K562 (cell line): ENCODE measurements at regions not wholly inside any gene's neighbourhood (a gene's known extent, or its start where the extent isn't known, plus 50 kb on each side); places are given as distances from the start of the nearest gene placed in this dataset.

ENCODE experiments used
- ATAC-seq: fragments of 200-7000 bp; cut with Tn5 transposase; 3 replicates; pipeline ENCODE4 v1.9.1; 2020; ENCODE audit warnings: moderate library complexity
- BruUV-seq: library from RNA; stranded (reverse); fragments of 400-500 nt; replicated peaks from 2 replicates; lab custom pipeline; 2021; lab: Mats Ljungman, UMichigan
- CTCF ChIA-PET: fragments of 300-600 bp; formaldehyde crosslinking; extraction: SDS; loops from one replicate; lab custom pipeline; 2021; ENCODE audit warnings: low intra/inter-chr PET ratio; lab: Yijun Ruan, JAX
- POLR2A ChIA-PET: fragments of 300-600, 350-650 bp; sonication (Branson Sonifier 250); formaldehyde crosslinking; extraction: SDS; loops from one replicate; lab custom pipeline; 2021; ENCODE audit warnings: antibody characterized with exemption, inconsistent platforms; lab: Yijun Ruan, JAX
- DNase-seq, 4 experiments: peaks; one replicate each; pipeline versions ENCODE4 v3.0.0 to v3.0.0-alpha.2; 2011 to 2018; ENCODE audit warnings: low spot score in 3 of 4, mixed read lengths in 3 of 4; ENCODE audit errors: extremely low read depth in 1 of 4
- FAIRE-seq: peaks from 2 replicates; lab custom pipeline; 2011; peaks lifted over from hg19 to GRCh38; lab: Jason Lieb, UNC
- H2AFZ ChIP-seq: 2 replicates; pipeline ENCODE4 v1.6.0; 2011; ENCODE audit warnings: low read depth, low read length, control low read depth, inconsistent platforms
- H3K27ac ChIP-seq: fragments of 200-600 bp; 3 replicates; pipeline ENCODE4 v1.8.0; 2011; ENCODE audit warnings: low read depth, mild to moderate bottlenecking, control low read depth, inconsistent platforms, low read length, moderate library complexity, mixed read lengths; ENCODE audit errors: extremely low read depth
- H3K27me3 ChIP-seq, 2 experiments: fragments of 300-600 bp in 1 of 2; 2 replicates in 1 of 2; 3 replicates in 1 of 2; pipeline versions ENCODE4 v1.6.0 to v1.8.0; 2011; ENCODE audit warnings: inconsistent platforms in 2 of 2, low read length in 2 of 2, mild to moderate bottlenecking in 1 of 2, mixed read lengths in 1 of 2, moderate library complexity in 1 of 2; ENCODE audit not compliant: control insufficient read depth in 2 of 2, insufficient read depth in 2 of 2
- H3K36me3 ChIP-seq: fragments of 300-600 bp; 3 replicates; pipeline ENCODE4 v1.8.0; 2011; ENCODE audit warnings: mild to moderate bottlenecking, low read length, inconsistent platforms; ENCODE audit not compliant: control insufficient read depth, insufficient read depth
- H3K4me1 ChIP-seq, 2 experiments: fragments of 200-600 bp in 1 of 2; replicated peaks in 1 of 2; 2 replicates in 1 of 2; 3 replicates in 1 of 2; pipeline versions ENCODE4 v1.5.1 to v1.8.0; 2011; ENCODE audit warnings: inconsistent platforms in 2 of 2, low read length in 2 of 2, mild to moderate bottlenecking in 1 of 2, mixed read lengths in 1 of 2, moderate library complexity in 1 of 2; ENCODE audit not compliant: control insufficient read depth in 2 of 2, insufficient read depth in 2 of 2
- H3K4me2 ChIP-seq: 2 replicates; pipeline ENCODE4 v1.6.1; 2011; ENCODE audit warnings: low read length, control low read depth, inconsistent platforms, mixed read lengths; ENCODE audit not compliant: insufficient read depth
- H3K4me3 ChIP-seq: fragments of 200-600 bp; sonication (generic), shearing (Covaris generic); 2 replicates; pipeline ENCODE4 v1.5.1; 2016; ENCODE audit warnings: control low read depth, inconsistent platforms
- H3K79me2 ChIP-seq: fragments of 200-600 bp; 3 replicates; pipeline ENCODE4 v1.8.0; 2011; ENCODE audit warnings: low read length, inconsistent platforms; ENCODE audit not compliant: control insufficient read depth, insufficient read depth
- H3K9ac ChIP-seq, 2 experiments: 2 replicates each; pipeline versions ENCODE4 v1.6.0 to v1.6.1; 2011; ENCODE audit warnings: low read depth in 2 of 2, low read length in 2 of 2, control low read depth in 1 of 2, inconsistent platforms in 1 of 2, mild to moderate bottlenecking in 1 of 2, mixed read lengths in 1 of 2; ENCODE audit not compliant: insufficient read depth in 1 of 2
- H3K9me1 ChIP-seq: one replicate; pipeline ENCODE4 v1.6.0; 2011; ENCODE audit warnings: inconsistent platforms, mild to moderate bottlenecking, low read length, moderate library complexity; ENCODE audit not compliant: control insufficient read depth, insufficient read depth
- H3K9me3 ChIP-seq: replicated peaks from 2 replicates; pipeline ENCODE4 v1.5.1; 2011; ENCODE audit warnings: low read depth, low read length, inconsistent platforms; ENCODE audit not compliant: control insufficient read depth, insufficient read depth
- H4K20me1 ChIP-seq: replicated peaks from 2 replicates; pipeline ENCODE4 v1.6.1; 2011; ENCODE audit warnings: low read length, inconsistent platforms, mixed read lengths; ENCODE audit not compliant: control insufficient read depth, insufficient read depth
- ASH1L ChIP-seq: fragments of 450-650 bp; IDR thresholded peaks from 2 replicates; pipeline ENCODE4 v1.6.1; 2018; ENCODE audit warnings: borderline replicate concordance, mild to moderate bottlenecking, low read depth; ENCODE audit not compliant: partially characterized antibody
- ETV5 ChIP-seq: sonication (generic); formaldehyde crosslinking; IDR thresholded peaks from 2 replicates; pipeline ENCODE4 v1.4.0; 2020; ENCODE audit warnings: low read depth, mild to moderate bottlenecking, missing genetic modification reagents
- EZH2 ChIP-seq: IDR thresholded peaks from 2 replicates; pipeline ENCODE4 v1.6.1; 2012; ENCODE audit warnings: low read depth, mild to moderate bottlenecking, inconsistent platforms, low read length, borderline replicate concordance
- ILK ChIP-seq: fragments of 450-650 bp; IDR thresholded peaks from 2 replicates; pipeline ENCODE4 v1.6.1; 2016; ENCODE audit warnings: missing genetic modification characterization, low read depth, mild to moderate bottlenecking, missing compliant biosample characterization, moderate library complexity, borderline replicate concordance
- KAT8 ChIP-seq: fragments of 450-650 bp; IDR thresholded peaks from 2 replicates; pipeline ENCODE4 v1.6.1; 2016; ENCODE audit warnings: low read depth, mild to moderate bottlenecking
- MXI1 ChIP-seq: IDR thresholded peaks from 2 replicates; pipeline ENCODE4 v1.6.1; 2011; ENCODE audit warnings: low read depth, mild to moderate bottlenecking, improper control_type of control experiment, low read length
- NFRKB ChIP-seq: fragments of 450-650 bp; IDR thresholded peaks from 2 replicates; pipeline ENCODE4 v1.6.1; 2016; ENCODE audit warnings: low read depth
- POLR2B ChIP-seq: fragments of 450-650 bp; IDR thresholded peaks from 2 replicates; pipeline ENCODE4 v1.6.1; 2018; ENCODE audit warnings: low read depth; ENCODE audit not compliant: partially characterized antibody
- SPI1 ChIP-seq: IDR thresholded peaks from 2 replicates; pipeline ENCODE4 v1.6.1; 2011; ENCODE audit warnings: low read depth, low read length, control low read depth, borderline replicate concordance
- TEAD1 ChIP-seq, 2 experiments: fragments of 450-650 bp in 1 of 2; sonication (generic) in 1 of 2; formaldehyde crosslinking; IDR thresholded peaks; 2 replicates each; pipeline versions ENCODE4 v1.4.0 to v1.8.0; 2020 to 2022; ENCODE audit warnings: mild to moderate bottlenecking in 2 of 2, missing genetic modification reagents in 1 of 2
- TFAM ChIP-seq: fragments of 250-450 bp; sonication (Bioruptor Pico); conservative IDR thresholded peaks from 2 replicates; pipeline ENCODE4 v1.5.0; 2021; ENCODE audit warnings: mild to moderate bottlenecking, moderate library complexity
- TOE1 ChIP-seq, 2 experiments: fragments of 450-650 bp in 1 of 2; sonication (generic) in 1 of 2; formaldehyde crosslinking in 1 of 2; IDR thresholded peaks; 2 replicates each; pipeline versions ENCODE4 v1.7.1 to v1.8.0; 2016 to 2022; ENCODE audit warnings: borderline replicate concordance in 2 of 2, mild to moderate bottlenecking in 2 of 2, antibody characterized with exemption in 1 of 2, inconsistent platforms in 1 of 2, low read depth in 1 of 2, missing genetic modification reagents in 1 of 2, moderate library complexity in 1 of 2
- ZNF518B ChIP-seq: fragments of 250-450 bp; sonication (Bioruptor Pico); IDR thresholded peaks from 2 replicates; pipeline ENCODE4 v1.5.0; 2021; ENCODE audit warnings: mild to moderate bottlenecking, moderate library complexity
- WGBS: fragments of 100-300 bp; shearing (Covaris generic); methylation state at CpG from one replicate; pipeline ENCODE4 v1.1.6; 2016; ENCODE audit warnings: low coverage, mixed read lengths; ENCODE audit not compliant: insufficient coverage; ENCODE audit errors: missing lambda C conversion rate; 5-methylcytosine and 5-hydroxymethylcytosine counted together
- in situ Hi-C: fragments of 300-500 bp; cut with MboI; formaldehyde crosslinking; loops from 4 replicates; pipeline ENCODE4 v1.15.0; 2018; ENCODE audit warnings: inconsistent platforms, mixed read lengths
- intact Hi-C: fragments of 100-400 bp; cut with micrococcal nuclease; formaldehyde crosslinking; loops from 2 replicates; pipeline ENCODE4 v1.14.2; 2022
- TF ChIP-seq, protein P1 (sequence below): sonication (generic); formaldehyde crosslinking; IDR thresholded peaks from 2 replicates; pipeline ENCODE4 v1.9.0; 2022; ENCODE audit warnings: mild to moderate bottlenecking, missing genetic modification reagents

- H3K36me3 ChIP-seq, result no peaks in the 10 kb centered on the region
- in situ Hi-C loops (no loop called here), intact Hi-C loops (no loop called here)
- no peaks in the 10 kb centered on the region for H3K9me3 ChIP-seq
- DNase-seq (no peak), ATAC-seq (no peak), FAIRE-seq (no peak)
- ChIA-PET POLR2A (no interaction called here), CTCF (no interaction called here)
- H3K27me3 ChIP-seq, result peaks cover 0 to 14% of the 10 kb centered on the region in 2 experiments; a peak in 1 of 5 replicates
- H3K4me2 ChIP-seq, result no peak overlapping the region
- no peak overlapping the region for H3K9ac ChIP-seq
- no peaks in the 10 kb centered on the region for H3K9me1 ChIP-seq
- H3K4me3 ChIP-seq, result no peak overlapping the region
- 3% methylated on average over 7 of the region's 7 CpGs for WGBS
- BruUV-seq, result no TSS peak
- no peak overlapping the region for H3K27ac ChIP-seq
- no peak overlapping the region for H2AFZ ChIP-seq
- no peaks in the 10 kb centered on the region for H3K79me2 ChIP-seq
- TF ChIP-seq TOE1 (IDR thresholded peaks at IDR 0.05; ENCODE audit: borderline replicate concordance) (no peak), TOE1 (CRISPR knock-in tag; IDR thresholded peaks at IDR 0.05; ENCODE audit: borderline replicate concordance, low read depth) (no peak), ETV5 (CRISPR knock-in tag) (no peak), NFRKB (no peak), ZNF518B (CRISPR knock-in tag) (no peak), SPI1 (no peak), POLR2B (no peak), EZH2 (no peak), MXI1 (no peak), TEAD1 (CRISPR knock-in tag; IDR thresholded peaks at IDR 0.05) (no peak), TFAM (CRISPR knock-in tag) (no peak), KAT8 (no peak), ASH1L (no peak), ILK (no peak)
- TF ChIP-seq, protein P1, sequence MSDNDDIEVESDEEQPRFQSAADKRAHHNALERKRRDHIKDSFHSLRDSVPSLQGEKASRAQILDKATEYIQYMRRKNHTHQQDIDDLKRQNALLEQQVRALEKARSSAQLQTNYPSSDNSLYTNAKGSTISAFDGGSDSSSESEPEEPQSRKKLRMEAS (CRISPR knock-in tag), result no peak
- TF ChIP-seq, all 486 proteins: peak for 0
- no peaks in the 10 kb centered on the region; a peak in 2 of 5 replicates for H3K4me1 ChIP-seq
- peaks cover 2% of the 10 kb centered on the region; the same call in 1 of the 2 replicates for H4K20me1 ChIP-seq
Observed at GRCh38 chrX:10028283-10029104, 61.3 kb downstream of the CLDN34 start.
